HFF-Myc (cell line): ENCODE measurements at regions not wholly inside any gene's neighbourhood (a gene's known extent, or its start where the extent isn't known, plus 50 kb on each side); places are given as distances from the start of the nearest gene placed in this dataset.
"Not testable (repeated sequence)": the region's sequence is repeated elsewhere in the genome, so short reads cannot be mapped to it uniquely, and the experiment has no call there.

Source experiments
- DNase-seq: peaks from one replicate; pipeline ENCODE4 v3.0.0-alpha.2; 2011; ENCODE audit warnings: low read depth; ENCODE audit errors: extremely low read depth
- H3K4me3 ChIP-seq: replicated peaks from 2 replicates; pipeline ENCODE4 v1.5.1; 2011; ENCODE audit warnings: low read depth, mild to moderate bottlenecking, control low read depth, low read length
- CTCF ChIP-seq: IDR thresholded peaks from 2 replicates; pipeline ENCODE4 v1.5.1; 2012; ENCODE audit warnings: mild to moderate bottlenecking, low read depth, low read length, control low read depth; ENCODE audit errors: missing control alignments

- no peak for TF ChIP-seq CTCF
- no peak for DNase-seq
Measured at GRCh38 chr2:123448801-123449200, 576.3 kb upstream of the CNTNAP5 start.

DNA sequence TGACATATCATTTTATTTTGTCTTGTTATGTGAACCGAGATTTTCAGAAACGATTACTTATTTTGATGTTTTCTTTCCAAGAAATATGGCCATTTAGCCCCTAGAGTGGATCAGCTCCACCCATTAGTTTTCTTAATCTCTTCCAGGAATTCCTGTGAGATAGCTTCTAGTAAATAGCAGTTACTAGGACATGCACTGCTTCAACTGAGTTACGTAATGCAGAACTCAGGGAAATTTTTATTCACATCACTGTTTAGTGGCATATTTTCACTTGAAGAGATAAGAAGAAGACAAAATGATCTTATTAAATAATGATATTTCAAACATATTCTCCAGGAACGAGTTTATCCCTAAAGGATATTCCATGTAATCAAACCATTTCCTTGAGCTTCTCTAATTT is 573.5 kb upstream of the CNTNAP5 start:
- H3K4me3 ChIP-seq: no peak overlapping the region
- TF ChIP-seq CTCF: no peak
- DNase-seq: no peak

More at GRCh38 chr2:123448801-123449200, 576.3 kb upstream of the CNTNAP5 start:
- no peak overlapping the region for H3K4me3 ChIP-seq

- DNase-seq: no peak
- H3K4me3 ChIP-seq: no peak overlapping the region
- no peak for TF ChIP-seq CTCF
Measured at GRCh38 chr2:123453046-123453700, 571.9 kb upstream of the CNTNAP5 start.

- DNase-seq: no peak
- TF ChIP-seq CTCF: no peak
- no peak overlapping the region for H3K4me3 ChIP-seq
Measured at GRCh38 chr2:123453772-123454171, 571.3 kb upstream of the CNTNAP5 start.

DNA sequence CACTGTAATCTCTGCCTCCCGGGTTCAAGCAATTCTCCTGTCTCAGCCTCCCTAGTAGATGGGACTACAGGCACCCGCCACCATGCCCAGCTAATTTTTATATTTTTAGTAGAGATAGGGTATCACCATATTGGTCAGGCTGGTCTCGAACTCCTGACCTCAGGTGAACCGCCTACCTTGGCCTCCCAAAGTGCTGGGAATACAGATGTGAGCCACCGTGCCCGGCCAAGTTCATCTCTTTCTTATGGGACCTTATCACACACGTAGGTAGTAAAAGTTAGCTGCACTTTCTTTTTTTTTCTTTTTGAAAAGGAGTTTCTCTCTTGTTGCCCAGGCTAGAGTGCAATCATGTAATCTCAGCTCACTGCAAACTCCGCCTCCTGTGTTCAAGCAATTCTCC is 569.9 kb upstream of the CNTNAP5 start:
- not testable (repeated sequence) for H3K4me3 ChIP-seq, DNase-seq

- DNase-seq: no peak
- no peak for TF ChIP-seq CTCF
- H3K4me3 ChIP-seq: no peak overlapping the region
Measured at GRCh38 chr2:123456416-123456815, 568.7 kb upstream of the CNTNAP5 start.

DNA sequence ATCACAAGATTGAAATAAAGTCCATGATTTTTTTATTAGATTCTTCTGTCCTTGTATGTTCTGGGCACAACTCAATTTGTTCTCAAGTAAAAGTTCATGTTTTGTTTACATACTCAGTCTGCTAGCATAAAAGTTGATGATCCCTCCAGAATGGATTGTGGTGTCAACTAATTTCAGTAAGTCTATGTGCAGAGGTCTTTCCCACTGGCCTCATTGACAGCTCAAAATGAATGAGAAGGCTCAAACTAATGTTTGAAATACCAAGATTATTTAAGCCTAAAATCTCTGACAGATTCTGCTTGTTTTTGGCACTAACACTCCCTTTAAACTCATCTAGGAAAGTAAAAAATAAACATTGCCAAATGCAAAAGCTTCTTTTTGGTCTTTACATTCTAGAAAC is 561.2 kb upstream of the CNTNAP5 start:
- no peak for DNase-seq
- no peak overlapping the region for H3K4me3 ChIP-seq
- no peak for TF ChIP-seq CTCF
